Gastrocnemius medialis (tissue), 4 donors: ENCODE measurements at regions not wholly inside any gene's neighbourhood (a gene's known extent, or its start where the extent isn't known, plus 50 kb on each side); places are given as distances from the start of the nearest gene placed in this dataset.

Experiments
- CTCF ChIP-seq, 5 experiments: fragments of 450-650 bp in 3 of 5; fragments of 200-600 bp in 2 of 5; sonication (generic) in 2 of 5; IDR thresholded peaks in 4 of 5; conservative IDR thresholded peaks in 1 of 5; 1 replicate in 4 of 5; 2 replicates in 1 of 5; pipeline ENCODE4 v1.5.1; 2016 to 2019; ENCODE audit warnings: antibody characterized with exemption in 5 of 5, mild to moderate bottlenecking in 3 of 5, moderate library complexity in 3 of 5
- POLR2A ChIP-seq, 2 donors: fragments of 450-650 bp; IDR thresholded peaks; one replicate each; pipeline ENCODE4 v1.6.1; 2017; ENCODE audit warnings: antibody characterized with exemption in 2 of 2, mild to moderate bottlenecking in 2 of 2, moderate library complexity in 2 of 2

GRCh38 chr20:55569084-55569483, 436.2 kb downstream of the CBLN4 start:
- TF ChIP-seq CTCF (IDR thresholded peaks at IDR 0.05 in 4 of 5, conservative IDR thresholded peaks at IDR 0.05 in 1 of 5) (no peak), POLR2A (IDR thresholded peaks at IDR 0.05) (no peak)
